Activated naive CD4-positive, alpha-beta T cell treated with anti-CD3 and anti-CD28 coated beads, Interleukin-2, amount 10 ng/mL, durations not matched to agents 7 days and 5 days (primary cell): ENCODE measurements at regions not wholly inside any gene's neighbourhood (a gene's known extent, or its start where the extent isn't known, plus 50 kb on each side); places are given as distances from the start of the nearest gene placed in this dataset.

Source experiments
- CTCF ChIA-PET: fragments of 350-600 bp; sonication (Branson Sonifier 250); formaldehyde crosslinking; loops from one replicate; lab custom pipeline; 2021; ENCODE audit warnings: antibody characterized with exemption; lab: Charles Lee
- DNase-seq: peaks from one replicate; pipeline ENCODE4 v3.0.0-alpha.2; 2020
- H3K27ac Mint-ChIP-seq: one replicate; pipeline ENCODE4 v1.8.0; 2021; ENCODE audit warnings: mild to moderate bottlenecking, moderate library complexity, mixed read lengths
- H3K27me3 Mint-ChIP-seq: one replicate; pipeline ENCODE4 v1.8.0; 2021; ENCODE audit warnings: mild to moderate bottlenecking, mixed read lengths
- H3K36me3 Mint-ChIP-seq: one replicate; pipeline ENCODE4 v1.8.0; 2021; ENCODE audit warnings: mixed read lengths
- H3K4me1 Mint-ChIP-seq: one replicate; pipeline ENCODE4 v1.8.0; 2021; ENCODE audit warnings: mixed read lengths
- H3K4me3 Mint-ChIP-seq: one replicate; pipeline ENCODE4 v1.8.0; 2021; ENCODE audit warnings: mild to moderate bottlenecking, moderate library complexity, mixed read lengths
- H3K9me3 Mint-ChIP-seq: one replicate; pipeline ENCODE4 v1.8.0; 2021; ENCODE audit warnings: mixed read lengths

GRCh38 chr3:168894214-168894613 is 769.3 kb downstream of the MECOM start:
- no peaks in the 10 kb centered on the region for H3K4me1 Mint-ChIP-seq
- no peaks in the 10 kb centered on the region for H3K36me3 Mint-ChIP-seq
- H3K27ac Mint-ChIP-seq: no peak overlapping the region
- CTCF ChIA-PET: no interaction called here
- no peak for DNase-seq
- H3K27me3 Mint-ChIP-seq: no peaks in the 10 kb centered on the region
- no peak overlapping the region for H3K4me3 Mint-ChIP-seq
- peaks cover 1% of the 10 kb centered on the region for H3K9me3 Mint-ChIP-seq

- Mint-ChIP-seq H3K4me1 (no peaks in the 10 kb centered on the region), H3K36me3 (no peaks in the 10 kb centered on the region), H3K4me3 (no peak overlapping the region), H3K27ac (no peak overlapping the region), H3K9me3 (peaks cover 1% of the 10 kb centered on the region), H3K27me3 (no peaks in the 10 kb centered on the region)
- no peak for DNase-seq
- CTCF ChIA-PET: interaction anchor here (1.0 kb wide), 1 partner anchor 11 kb away, joined by 3 read pairs; no protein-coding TSS in a partner anchor
Observed at GRCh38 chr3:168889666-168890065, 773.8 kb downstream of the MECOM start.

- H3K4me3 Mint-ChIP-seq: no peak overlapping the region
- H3K27ac Mint-ChIP-seq: no peak overlapping the region
- H3K4me1 Mint-ChIP-seq: no peaks in the 10 kb centered on the region
- CTCF ChIA-PET: no interaction called here
- H3K36me3 Mint-ChIP-seq: no peaks in the 10 kb centered on the region
- no peaks in the 10 kb centered on the region for H3K9me3 Mint-ChIP-seq
- H3K27me3 Mint-ChIP-seq: no peaks in the 10 kb centered on the region
- DNase-seq: no peak
Observed at GRCh38 chr3:168888781-168889180, 774.7 kb downstream of the MECOM start.

- no peaks in the 10 kb centered on the region for H3K27me3 Mint-ChIP-seq
- CTCF ChIA-PET: no interaction called here
- no peak overlapping the region for H3K4me3 Mint-ChIP-seq
- DNase-seq: no peak
- no peak overlapping the region for H3K27ac Mint-ChIP-seq
- no peaks in the 10 kb centered on the region for H3K36me3 Mint-ChIP-seq
- H3K9me3 Mint-ChIP-seq: no peaks in the 10 kb centered on the region
- H3K4me1 Mint-ChIP-seq: no peaks in the 10 kb centered on the region
Observed at GRCh38 chr3:168885028-168885427, 778.5 kb downstream of the MECOM start.

GRCh38 chr3:168884353-168884903 is 779.1 kb downstream of the MECOM start:
- Mint-ChIP-seq H3K4me3 (no peak overlapping the region), H3K27me3 (no peaks in the 10 kb centered on the region), H3K27ac (no peak overlapping the region), H3K4me1 (no peaks in the 10 kb centered on the region), H3K36me3 (no peaks in the 10 kb centered on the region), H3K9me3 (no peaks in the 10 kb centered on the region)
- DNase-seq: no peak
- CTCF ChIA-PET: no interaction called here

- Mint-ChIP-seq H3K9me3 (no peaks in the 10 kb centered on the region), H3K4me3 (no peak overlapping the region), H3K27ac (no peak overlapping the region), H3K27me3 (no peaks in the 10 kb centered on the region), H3K36me3 (no peaks in the 10 kb centered on the region), H3K4me1 (no peaks in the 10 kb centered on the region)
- CTCF ChIA-PET: interaction anchor here (0.8 to 1.5 kb wide), 2 partner anchors 12 to 18 kb away, joined by 3 to 5 read pairs; no protein-coding TSS in a partner anchor
- DNase-seq: no peak
Observed at GRCh38 chr3:168883145-168883544, 780.4 kb downstream of the MECOM start.

- no peak overlapping the region for H3K4me3 Mint-ChIP-seq
- no peaks in the 10 kb centered on the region for H3K27me3 Mint-ChIP-seq
- H3K36me3 Mint-ChIP-seq: no peaks in the 10 kb centered on the region
- H3K4me1 Mint-ChIP-seq: no peaks in the 10 kb centered on the region
- DNase-seq: no peak
- CTCF ChIA-PET: no interaction called here
- H3K27ac Mint-ChIP-seq: no peak overlapping the region
- no peaks in the 10 kb centered on the region for H3K9me3 Mint-ChIP-seq
Observed at GRCh38 chr3:168881804-168882203, 781.7 kb downstream of the MECOM start.

GRCh38 chr3:168878655-168879054 is 782.9 kb upstream of the GOLIM4 start:
- H3K27me3 Mint-ChIP-seq: no peaks in the 10 kb centered on the region
- CTCF ChIA-PET: no interaction called here
- no peaks in the 10 kb centered on the region for H3K4me1 Mint-ChIP-seq
- H3K9me3 Mint-ChIP-seq: no peaks in the 10 kb centered on the region
- no peak for DNase-seq
- H3K27ac Mint-ChIP-seq: no peak overlapping the region
- H3K4me3 Mint-ChIP-seq: no peak overlapping the region
- H3K36me3 Mint-ChIP-seq: no peaks in the 10 kb centered on the region

- DNase-seq: no peak
- Mint-ChIP-seq H3K36me3 (no peaks in the 10 kb centered on the region), H3K27me3 (no peaks in the 10 kb centered on the region), H3K4me3 (no peak overlapping the region), H3K9me3 (no peaks in the 10 kb centered on the region), H3K4me1 (no peaks in the 10 kb centered on the region), H3K27ac (no peak overlapping the region)
- CTCF ChIA-PET: no interaction called here
Observed at GRCh38 chr3:168877899-168878298, 782.2 kb upstream of the GOLIM4 start.

GRCh38 chr3:168876346-168877035 is 780.8 kb upstream of the GOLIM4 start:
- Mint-ChIP-seq H3K4me1 (no peaks in the 10 kb centered on the region), H3K36me3 (no peaks in the 10 kb centered on the region), H3K27ac (no peak overlapping the region), H3K9me3 (no peaks in the 10 kb centered on the region), H3K27me3 (no peaks in the 10 kb centered on the region), H3K4me3 (no peak overlapping the region)
- CTCF ChIA-PET: interaction anchor here (1.4 kb wide), 1 partner anchor 11 kb away, joined by 4 read pairs; no protein-coding TSS in a partner anchor
- DNase-seq: no peak

GRCh38 chr3:168872826-168873225 is 777.1 kb upstream of the GOLIM4 start:
- H3K27ac Mint-ChIP-seq: no peak overlapping the region
- no peaks in the 10 kb centered on the region for H3K36me3 Mint-ChIP-seq
- H3K4me1 Mint-ChIP-seq: no peaks in the 10 kb centered on the region
- no peaks in the 10 kb centered on the region for H3K9me3 Mint-ChIP-seq
- H3K27me3 Mint-ChIP-seq: no peaks in the 10 kb centered on the region
- H3K4me3 Mint-ChIP-seq: no peak overlapping the region
- CTCF ChIA-PET: no interaction called here
- DNase-seq: no peak

GRCh38 chr3:168870892-168871291 is 775.2 kb upstream of the GOLIM4 start:
- no peak overlapping the region for H3K27ac Mint-ChIP-seq
- CTCF ChIA-PET: interaction anchor here (1.0 kb wide), 1 partner anchor 12 kb away, joined by 3 read pairs; no protein-coding TSS in a partner anchor
- H3K9me3 Mint-ChIP-seq: no peaks in the 10 kb centered on the region
- DNase-seq: no peak
- H3K36me3 Mint-ChIP-seq: no peaks in the 10 kb centered on the region
- no peaks in the 10 kb centered on the region for H3K27me3 Mint-ChIP-seq
- no peaks in the 10 kb centered on the region for H3K4me1 Mint-ChIP-seq
- H3K4me3 Mint-ChIP-seq: no peak overlapping the region

- no peaks in the 10 kb centered on the region for H3K4me1 Mint-ChIP-seq
- DNase-seq: no peak
- H3K9me3 Mint-ChIP-seq: no peaks in the 10 kb centered on the region
- no peaks in the 10 kb centered on the region for H3K27me3 Mint-ChIP-seq
- CTCF ChIA-PET: interaction anchor here (0.8 to 1.5 kb wide), 5 partner anchors 11 to 877 kb away, joined by 3 to 12 read pairs (median 4); no protein-coding TSS in a partner anchor
- no peaks in the 10 kb centered on the region for H3K36me3 Mint-ChIP-seq
- no peak overlapping the region for H3K27ac Mint-ChIP-seq
- no peak overlapping the region for H3K4me3 Mint-ChIP-seq
Observed at GRCh38 chr3:168865022-168865551, 769.4 kb upstream of the GOLIM4 start.

GRCh38 chr3:168864107-168865021 is 768.6 kb upstream of the GOLIM4 start:
- Mint-ChIP-seq H3K27ac (no peak overlapping the region), H3K27me3 (no peaks in the 10 kb centered on the region), H3K4me1 (no peaks in the 10 kb centered on the region), H3K4me3 (no peak overlapping the region), H3K9me3 (no peaks in the 10 kb centered on the region), H3K36me3 (no peaks in the 10 kb centered on the region)
- DNase-seq: no peak
- CTCF ChIA-PET: interaction anchor here (0.8 to 1.5 kb wide), 5 partner anchors 12 to 805 kb away, joined by 3 to 12 read pairs (median 4); no protein-coding TSS in a partner anchor
